ENCODE measurements at regions not wholly inside any gene's neighbourhood (a gene's known extent, or its start where the extent isn't known, plus 50 kb on each side); places are given as distances from the start of the nearest gene placed in this dataset.

GRCh38 chr3:96677156-96677555 lies 137.2 kb upstream of the EPHA6 start:
- TF ChIP-seq CTCF (IDR thresholded peaks at IDR 0.05; ENCODE audit: low read length) (no peak), EZH2 (optimal IDR thresholded peaks at IDR 0.05; ENCODE audit: low read depth, low read length) (no peak), EZH2phosphoT487 (IDR thresholded peaks at IDR 0.05; ENCODE audit: low read length) (no peak)

Measured in MM.1S (cell line).